ENCODE measurements at regions not wholly inside any gene's neighbourhood (a gene's known extent, or its start where the extent isn't known, plus 50 kb on each side); places are given as distances from the start of the nearest gene placed in this dataset.

DNA sequence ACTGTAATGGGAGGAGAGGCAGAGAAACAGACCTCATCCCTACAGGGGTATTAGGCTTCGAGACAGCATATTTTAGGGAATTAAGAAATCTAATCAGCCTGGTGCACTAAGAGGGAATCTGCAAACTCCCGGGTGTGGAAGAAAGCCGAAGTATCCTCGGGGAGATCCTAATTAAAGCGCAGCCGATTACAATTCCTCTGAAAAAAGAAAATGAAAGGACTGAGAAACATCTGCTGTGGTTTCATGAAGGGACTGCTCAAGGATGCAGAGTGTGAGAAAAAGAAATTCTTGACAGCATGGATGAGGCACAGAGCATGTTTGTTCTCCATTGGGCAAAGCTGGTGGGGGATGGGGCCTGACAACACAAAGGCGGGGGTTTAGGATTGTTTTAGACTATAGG is 290.0 kb upstream of the LARGE1 start:
- Mint-ChIP-seq H3K27ac (ENCODE audit: low read depth, unreplicated experiment) (no peak overlapping the region), H3K9me3 (ENCODE audit: unreplicated experiment) (peaks cover 43% of the 10 kb centered on the region), H3K36me3 (ENCODE audit: insufficient read depth, unreplicated experiment) (no peaks in the 10 kb centered on the region), H3K27me3 (ENCODE audit: insufficient read depth, unreplicated experiment) (no peaks in the 10 kb centered on the region), H3K4me1 (ENCODE audit: insufficient read depth, unreplicated experiment) (no peaks in the 10 kb centered on the region), H3K4me3 (ENCODE audit: unreplicated experiment) (no peak overlapping the region)
- BruUV-seq (replicated peaks): no TSS peak
- DNase-seq (ENCODE audit: unreplicated experiment): no peak
- POLR2A ChIA-PET: no interaction called here
- intact Hi-C loops (cut with micrococcal nuclease): no loop called here
- TF ChIP-seq, protein P1, sequence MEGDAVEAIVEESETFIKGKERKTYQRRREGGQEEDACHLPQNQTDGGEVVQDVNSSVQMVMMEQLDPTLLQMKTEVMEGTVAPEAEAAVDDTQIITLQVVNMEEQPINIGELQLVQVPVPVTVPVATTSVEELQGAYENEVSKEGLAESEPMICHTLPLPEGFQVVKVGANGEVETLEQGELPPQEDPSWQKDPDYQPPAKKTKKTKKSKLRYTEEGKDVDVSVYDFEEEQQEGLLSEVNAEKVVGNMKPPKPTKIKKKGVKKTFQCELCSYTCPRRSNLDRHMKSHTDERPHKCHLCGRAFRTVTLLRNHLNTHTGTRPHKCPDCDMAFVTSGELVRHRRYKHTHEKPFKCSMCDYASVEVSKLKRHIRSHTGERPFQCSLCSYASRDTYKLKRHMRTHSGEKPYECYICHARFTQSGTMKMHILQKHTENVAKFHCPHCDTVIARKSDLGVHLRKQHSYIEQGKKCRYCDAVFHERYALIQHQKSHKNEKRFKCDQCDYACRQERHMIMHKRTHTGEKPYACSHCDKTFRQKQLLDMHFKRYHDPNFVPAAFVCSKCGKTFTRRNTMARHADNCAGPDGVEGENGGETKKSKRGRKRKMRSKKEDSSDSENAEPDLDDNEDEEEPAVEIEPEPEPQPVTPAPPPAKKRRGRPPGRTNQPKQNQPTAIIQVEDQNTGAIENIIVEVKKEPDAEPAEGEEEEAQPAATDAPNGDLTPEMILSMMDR (IDR thresholded peaks at IDR 0.05; ENCODE audit: unreplicated experiment): no peak
- CTCF ChIA-PET: no interaction called here

DNA sequence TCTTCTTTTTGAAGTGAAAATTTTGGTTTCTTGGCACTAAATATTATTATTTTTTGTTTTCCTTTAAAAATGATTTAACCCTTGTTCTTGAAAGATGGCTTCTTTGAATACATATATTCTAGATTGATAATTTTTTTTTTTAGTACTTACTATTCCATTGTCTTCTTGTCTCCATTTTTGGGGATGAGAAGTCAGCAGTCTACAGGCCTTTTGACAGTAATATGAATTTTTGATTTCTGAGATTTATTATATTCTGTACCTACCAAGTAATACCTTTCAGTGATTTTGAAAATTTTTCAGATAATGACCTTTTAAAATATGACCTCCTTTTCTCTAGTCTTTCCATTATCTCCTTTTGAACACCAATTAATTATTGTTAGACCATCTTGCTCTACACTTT is 294.1 kb upstream of the LARGE1 start:
- BruUV-seq (replicated peaks): no TSS peak
- CTCF ChIA-PET: no interaction called here
- Mint-ChIP-seq H3K27ac (ENCODE audit: low read depth, unreplicated experiment) (no peak overlapping the region), H3K36me3 (ENCODE audit: insufficient read depth, unreplicated experiment) (no peaks in the 10 kb centered on the region), H3K4me3 (ENCODE audit: unreplicated experiment) (no peak overlapping the region), H3K4me1 (ENCODE audit: insufficient read depth, unreplicated experiment) (no peaks in the 10 kb centered on the region), H3K27me3 (ENCODE audit: insufficient read depth, unreplicated experiment) (no peaks in the 10 kb centered on the region), H3K9me3 (ENCODE audit: unreplicated experiment) (peaks cover 37% of the 10 kb centered on the region)
- POLR2A ChIA-PET: no interaction called here
- intact Hi-C loops (cut with micrococcal nuclease): no loop called here
- TF ChIP-seq, protein P1 (IDR thresholded peaks at IDR 0.05; ENCODE audit: unreplicated experiment): no peak
- DNase-seq (ENCODE audit: unreplicated experiment): no peak

DNA sequence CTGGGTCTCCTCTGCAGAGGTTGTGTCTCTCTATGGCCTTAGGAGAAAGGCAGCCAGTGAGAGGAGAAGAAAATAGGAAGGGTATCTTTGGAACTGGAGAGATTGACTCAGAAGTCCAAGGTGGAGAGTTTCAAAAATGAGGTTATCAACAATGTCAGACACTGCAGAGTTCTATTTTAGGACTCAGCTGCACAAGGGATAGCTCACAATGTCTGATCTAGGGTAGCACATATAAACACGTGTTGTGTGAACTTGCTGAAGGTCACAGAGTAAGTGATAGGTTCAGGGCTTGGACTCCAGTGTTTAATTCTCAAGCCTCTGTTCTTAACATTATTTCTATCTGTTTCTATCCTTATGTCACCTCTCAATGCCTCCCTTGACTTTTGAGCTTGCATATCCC is 305.0 kb upstream of the LARGE1 start:
- POLR2A ChIA-PET: no interaction called here
- H3K27ac Mint-ChIP-seq (ENCODE audit: low read depth, unreplicated experiment): no peak overlapping the region
- intact Hi-C loops (cut with micrococcal nuclease): no loop called here
- H3K36me3 Mint-ChIP-seq (ENCODE audit: insufficient read depth, unreplicated experiment): peaks cover 6% of the 10 kb centered on the region
- H3K4me3 Mint-ChIP-seq (ENCODE audit: unreplicated experiment): no peak overlapping the region
- BruUV-seq (replicated peaks): no TSS peak
- TF ChIP-seq, protein P1 (IDR thresholded peaks at IDR 0.05; ENCODE audit: unreplicated experiment): no peak
- CTCF ChIA-PET: interaction anchor here (1.0 kb wide), 1 partner anchor 9 kb away, joined by 3 read pairs; no protein-coding TSS in a partner anchor
- peaks cover 57% of the 10 kb centered on the region for H3K9me3 Mint-ChIP-seq (ENCODE audit: unreplicated experiment)
- no peaks in the 10 kb centered on the region for H3K4me1 Mint-ChIP-seq (ENCODE audit: insufficient read depth, unreplicated experiment)
- no peaks in the 10 kb centered on the region for H3K27me3 Mint-ChIP-seq (ENCODE audit: insufficient read depth, unreplicated experiment)
- DNase-seq (ENCODE audit: unreplicated experiment): no peak

DNA sequence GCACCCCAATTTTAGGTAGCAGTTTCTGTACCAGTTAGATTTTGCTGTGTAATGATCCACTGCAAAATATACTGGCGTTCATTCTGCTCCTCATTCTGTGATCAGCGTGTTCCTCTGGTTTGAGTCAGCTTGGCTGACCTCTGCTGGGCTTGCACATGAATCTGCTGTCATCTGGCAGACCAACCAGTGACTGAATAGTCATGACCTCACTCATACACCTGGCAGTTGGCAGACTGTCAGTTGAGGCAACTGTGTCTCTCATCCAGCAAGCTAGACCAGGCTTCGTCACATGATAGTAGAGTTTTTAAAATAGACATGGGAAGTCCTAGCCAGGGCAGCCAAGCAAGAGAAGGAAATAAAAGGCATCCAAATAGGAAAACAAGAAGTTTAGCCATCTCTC is 316.3 kb upstream of the LARGE1 start:
- ChIA-PET CTCF (no interaction called here), POLR2A (no interaction called here)
- no peaks in the 10 kb centered on the region for H3K36me3 Mint-ChIP-seq (ENCODE audit: insufficient read depth, unreplicated experiment)
- H3K27me3 Mint-ChIP-seq (ENCODE audit: insufficient read depth, unreplicated experiment): no peaks in the 10 kb centered on the region
- no peak for DNase-seq (ENCODE audit: unreplicated experiment)
- H3K4me3 Mint-ChIP-seq (ENCODE audit: unreplicated experiment): no peak overlapping the region
- BruUV-seq (replicated peaks): no TSS peak
- TF ChIP-seq, protein P1 (IDR thresholded peaks at IDR 0.05; ENCODE audit: unreplicated experiment): no peak
- intact Hi-C loops (cut with micrococcal nuclease): no loop called here
- H3K4me1 Mint-ChIP-seq (ENCODE audit: insufficient read depth, unreplicated experiment): no peaks in the 10 kb centered on the region
- H3K27ac Mint-ChIP-seq (ENCODE audit: low read depth, unreplicated experiment): no peak overlapping the region
- peaks cover 56% of the 10 kb centered on the region for H3K9me3 Mint-ChIP-seq (ENCODE audit: unreplicated experiment)

Measured in MCF 10A (cell line).